GM18909 (cell line): ENCODE measurements at regions not wholly inside any gene's neighbourhood (a gene's known extent, or its start where the extent isn't known, plus 50 kb on each side); places are given as distances from the start of the nearest gene placed in this dataset.

Source experiments
- ATAC-seq: cut with Tn5 transposase; IDR thresholded peaks from one replicate; pipeline ENCODE4 v1.9.1; 2021; ENCODE audit warnings: mild to moderate bottlenecking; ENCODE audit not compliant: unreplicated experiment, poor library complexity

DNA sequence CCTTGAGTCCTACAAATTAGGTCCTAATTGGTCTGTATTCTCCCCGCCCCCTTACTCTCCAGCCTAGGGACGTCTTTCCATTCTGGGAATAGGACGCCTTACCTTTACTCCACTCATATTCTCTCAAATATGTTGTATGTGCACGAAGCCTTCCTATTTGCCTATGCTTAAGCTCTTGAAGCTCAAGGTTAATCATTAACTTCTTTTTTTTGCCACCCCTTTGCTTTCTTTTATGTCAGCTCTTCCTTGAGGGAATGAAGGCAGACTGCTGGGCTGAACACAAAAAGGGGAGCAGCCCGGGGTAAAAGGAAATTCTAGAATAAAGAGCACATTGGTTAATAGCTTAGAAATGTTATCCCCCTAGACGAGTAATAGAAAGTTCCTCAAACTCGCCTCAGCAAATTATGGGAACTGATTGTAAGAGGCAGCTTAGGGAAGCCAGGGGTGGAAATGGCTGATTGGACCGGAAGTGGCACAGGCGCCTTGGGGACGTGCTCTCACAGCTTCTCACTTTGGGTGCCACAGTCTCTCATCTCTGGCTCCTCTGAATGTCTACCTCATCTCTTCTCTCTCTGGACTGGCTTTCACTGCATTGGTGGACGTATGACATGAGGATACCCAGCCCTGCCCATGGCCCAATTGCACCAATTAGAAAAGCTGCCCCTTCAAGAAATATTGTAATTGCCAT, 122.3 kb upstream of the IL12B start:
- ATAC-seq: no peak

DNA sequence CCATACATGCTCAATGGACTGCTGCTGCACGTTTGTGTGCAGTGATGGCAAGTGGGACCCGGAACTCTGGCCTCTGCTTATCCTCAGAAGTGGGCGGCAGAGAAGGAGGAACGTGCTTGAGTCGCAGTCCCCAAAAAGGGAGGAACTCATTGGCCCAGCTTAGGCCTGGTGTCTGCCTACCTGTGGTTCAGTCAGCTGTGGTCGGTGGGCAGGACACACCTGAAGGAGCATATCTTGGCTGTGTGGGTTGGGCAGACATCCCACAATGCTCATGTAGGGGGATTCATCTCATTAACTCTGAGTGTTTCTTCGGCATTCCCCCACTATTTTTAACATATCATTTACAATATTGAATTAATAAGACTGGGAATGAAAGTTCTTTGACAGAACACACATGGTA, 122.9 kb upstream of the IL12B start:
- no peak for ATAC-seq

DNA sequence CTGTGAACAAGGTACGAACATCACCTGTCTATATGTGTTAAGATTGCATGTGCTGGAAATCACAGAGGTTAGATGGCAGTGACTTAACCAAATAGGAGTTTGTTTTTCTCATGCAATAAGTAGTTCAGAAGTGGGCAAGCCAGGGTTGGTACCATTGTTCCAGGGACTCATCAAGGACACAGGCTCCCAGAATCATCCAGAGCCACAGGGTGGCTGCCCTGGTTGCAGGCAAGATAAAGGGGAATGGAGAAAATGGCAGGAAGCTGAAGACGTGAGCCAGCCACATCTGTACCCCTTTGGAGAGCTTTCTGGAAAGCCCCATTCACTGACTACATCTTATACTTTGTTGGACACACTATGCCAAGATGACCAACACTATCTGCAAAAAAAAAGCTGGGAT, 126.0 kb upstream of the IL12B start:
- ATAC-seq: peak; percentile 11

DNA sequence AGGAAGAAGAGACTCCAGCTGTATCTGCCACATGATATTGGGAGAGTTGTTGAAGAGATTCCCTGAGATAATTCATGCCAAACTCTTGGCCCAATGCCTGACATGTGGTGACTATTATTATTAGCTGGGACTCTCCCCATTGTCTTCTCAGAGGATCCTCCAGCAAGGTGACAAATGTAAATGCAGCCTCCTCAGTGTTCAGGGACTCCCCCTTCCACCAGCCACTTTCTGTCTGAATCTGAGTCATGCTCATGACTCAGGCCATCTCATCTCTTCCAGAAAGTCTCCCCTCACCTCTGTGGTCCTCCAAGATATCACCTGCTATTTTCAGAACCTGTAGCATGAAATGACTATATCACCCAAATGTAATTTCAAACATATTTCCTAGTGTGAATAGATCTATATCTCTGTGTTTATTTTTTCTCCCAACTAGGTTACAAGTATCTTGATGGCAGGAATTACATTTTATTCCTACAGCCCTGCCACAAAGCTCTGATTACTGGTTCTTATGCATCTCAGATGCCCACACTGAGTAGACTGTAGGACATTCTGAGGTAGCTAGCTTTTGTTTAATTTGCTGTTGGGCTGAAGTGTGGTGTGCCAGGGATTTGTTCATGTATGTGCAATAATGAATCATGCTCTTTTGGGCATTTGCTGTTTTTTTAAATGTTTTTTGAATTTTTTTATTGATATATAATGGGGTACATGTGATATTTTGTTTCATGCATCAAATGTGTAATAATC, 126.6 kb upstream of the IL12B start:
- peak; percentile 89 for ATAC-seq

GRCh38 chr5:159458217-159458711, 128.0 kb upstream of the IL12B start:
- ATAC-seq: peak; percentile 42

DNA sequence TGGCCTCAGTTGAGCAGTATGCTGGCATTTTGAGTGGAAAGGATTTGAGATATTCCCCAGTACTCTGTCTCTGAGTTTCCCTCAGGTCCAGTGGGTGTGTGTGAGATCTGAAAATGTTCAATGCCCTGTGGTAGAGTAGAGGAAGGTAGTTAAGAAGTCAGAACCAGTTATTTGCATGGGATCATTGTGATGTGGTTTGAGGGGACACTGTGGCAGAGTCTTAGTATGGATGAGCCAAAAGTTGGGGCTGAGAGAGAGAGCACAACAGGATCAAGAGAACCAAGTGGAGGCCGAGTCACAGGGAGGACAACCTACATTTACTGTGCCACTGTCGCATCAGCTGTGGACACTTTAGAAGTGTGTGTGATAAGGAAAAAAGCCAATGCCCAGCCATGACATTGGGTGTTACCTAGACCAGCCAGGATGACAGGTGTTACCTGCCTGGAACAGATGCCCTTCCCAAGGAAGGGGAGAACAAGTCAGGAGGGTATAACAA, 128.9 kb upstream of the IL12B start:
- no peak for ATAC-seq

- ATAC-seq: peak; percentile 14
These were observed 129.8 kb upstream of the IL12B start for GRCh38 chr5:159459951-159460538.

DNA sequence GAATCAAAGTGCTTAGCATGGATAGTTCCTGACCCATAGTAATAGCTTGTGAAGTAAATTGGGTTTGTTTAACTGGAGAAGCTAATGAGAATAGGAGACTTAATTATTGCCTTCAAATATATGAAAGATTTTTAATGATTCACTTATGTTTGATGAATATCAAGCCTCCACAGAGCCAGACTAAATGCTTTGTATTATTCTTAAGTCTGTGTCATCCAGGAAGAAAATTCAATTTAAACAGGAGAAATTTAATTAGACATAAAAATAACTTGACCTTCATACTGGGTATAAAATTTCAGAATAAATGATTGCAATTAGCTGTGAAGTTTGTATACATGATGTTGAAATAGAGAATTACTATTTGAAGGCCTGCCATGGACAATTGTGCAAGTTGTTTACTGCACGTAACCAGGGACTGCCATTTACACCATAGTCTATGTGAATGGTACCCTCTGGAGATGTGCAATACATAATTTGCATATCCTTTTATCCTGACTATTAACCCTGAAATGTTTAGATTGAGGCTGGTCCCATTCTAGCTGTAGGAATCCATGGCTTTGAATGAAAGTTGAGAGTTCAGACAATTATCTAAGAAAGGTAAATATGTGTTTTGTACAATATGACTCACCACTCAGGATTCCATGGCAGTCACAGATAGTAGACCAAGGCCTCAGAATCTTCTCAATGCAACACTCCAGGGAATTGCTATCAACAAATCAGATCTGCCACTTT, 133.5 kb upstream of the IL12B start:
- no peak for ATAC-seq

GRCh38 chr5:159465604-159466003, 135.3 kb upstream of the IL12B start:
- no peak for ATAC-seq

DNA sequence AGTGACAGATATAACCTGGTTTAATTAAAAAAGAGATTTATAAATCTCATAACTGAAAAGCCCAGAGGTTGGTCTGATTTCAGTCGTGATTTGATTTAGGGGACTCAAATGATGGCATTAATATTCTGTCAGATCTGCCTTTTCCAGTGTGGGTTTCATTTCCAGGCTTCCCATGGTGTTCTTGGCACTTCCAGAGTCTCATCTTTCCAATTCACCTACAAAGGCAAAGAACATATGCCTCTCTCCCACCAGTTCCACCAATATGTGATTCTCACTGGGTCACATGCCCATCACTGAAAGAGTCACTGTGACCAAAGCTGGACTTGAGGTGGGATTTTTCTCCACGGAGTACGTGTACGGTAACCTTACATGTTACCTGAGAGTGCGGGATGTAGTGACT, 137.4 kb upstream of the IL12B start:
- ATAC-seq: no peak

GRCh38 chr5:159469496-159470372, 139.4 kb upstream of the IL12B start:
- peak; percentile 94 for ATAC-seq

GRCh38 chr5:159471904-159472303, 141.6 kb upstream of the IL12B start:
- no peak for ATAC-seq

- no peak for ATAC-seq
These were observed 144.7 kb upstream of the IL12B start for GRCh38 chr5:159475026-159475425.

DNA sequence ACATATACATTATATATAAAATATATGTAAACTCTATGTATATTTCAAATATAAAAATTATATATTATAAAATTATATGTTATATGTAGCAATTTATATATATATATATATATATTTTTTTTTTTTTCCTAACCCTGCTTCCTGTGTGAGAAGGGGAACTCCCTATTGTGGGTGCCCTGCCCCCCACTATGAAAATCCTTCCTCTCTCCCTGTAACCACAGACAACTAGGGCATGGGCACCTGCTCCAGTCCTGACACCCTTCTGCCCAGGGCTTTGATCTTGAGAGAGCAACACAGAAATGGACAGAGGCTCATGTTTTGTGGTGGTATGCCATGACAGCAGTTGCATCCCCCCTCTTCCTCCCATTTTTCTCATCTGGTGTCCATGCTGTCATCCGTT, 148.7 kb upstream of the IL12B start:
- no peak for ATAC-seq

DNA sequence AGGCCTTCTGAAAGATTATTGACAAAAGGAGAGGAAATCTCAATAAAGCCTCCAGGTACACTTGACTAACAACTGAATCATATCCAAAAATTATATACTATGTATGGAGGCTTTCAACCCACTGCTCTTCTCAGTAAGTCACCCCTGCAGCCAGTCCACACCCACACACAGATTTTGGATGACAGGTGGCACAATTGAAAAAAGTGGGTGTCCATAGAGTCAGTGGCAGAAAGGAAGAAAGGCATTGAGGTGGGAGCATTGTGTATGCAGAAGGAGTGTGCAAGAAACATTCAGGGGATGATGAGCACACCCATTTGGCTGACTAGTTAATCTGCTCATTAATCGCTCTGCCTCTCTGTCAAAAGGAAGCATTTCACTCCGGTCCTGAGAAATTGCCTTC, 150.6 kb upstream of the IL12B start:
- no peak for ATAC-seq

DNA sequence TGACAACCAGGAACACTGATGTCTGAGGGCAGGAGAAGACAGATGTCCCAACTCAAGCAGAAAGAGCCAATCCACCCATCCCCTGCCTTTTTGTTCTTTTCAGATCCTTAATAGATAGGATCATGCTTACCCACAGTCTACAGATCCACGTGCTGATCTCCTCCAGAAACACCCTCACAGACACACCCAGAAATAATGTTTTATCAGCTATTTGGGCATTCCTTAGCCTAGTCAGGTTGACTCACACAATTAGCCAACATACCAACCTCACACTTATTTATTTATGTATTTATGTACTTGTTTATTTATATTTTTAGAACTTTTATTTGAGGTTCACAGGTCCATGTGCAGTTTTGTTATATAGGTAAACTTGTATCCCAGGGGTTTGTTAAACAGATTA, 151.5 kb upstream of the IL12B start:
- ATAC-seq: no peak

DNA sequence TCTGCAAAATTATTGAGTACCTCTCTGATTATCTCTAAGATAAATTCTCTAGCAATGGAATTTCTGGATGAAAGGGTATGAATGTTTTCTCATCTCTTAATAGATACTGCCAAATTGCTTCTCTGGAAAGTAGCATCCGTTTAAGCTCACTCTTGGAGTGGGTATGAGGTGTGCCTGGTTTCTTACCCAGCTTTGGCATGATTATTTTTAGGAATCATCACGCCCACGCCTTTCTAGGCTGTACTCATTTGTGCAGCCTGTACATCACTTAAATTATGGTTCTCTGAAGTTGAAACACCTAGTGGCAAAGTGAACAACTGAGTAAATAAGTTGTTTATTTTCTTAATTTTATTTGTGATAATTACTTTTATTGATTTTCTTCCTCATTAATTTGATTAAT, 156.5 kb upstream of the IL12B start:
- no peak for ATAC-seq

DNA sequence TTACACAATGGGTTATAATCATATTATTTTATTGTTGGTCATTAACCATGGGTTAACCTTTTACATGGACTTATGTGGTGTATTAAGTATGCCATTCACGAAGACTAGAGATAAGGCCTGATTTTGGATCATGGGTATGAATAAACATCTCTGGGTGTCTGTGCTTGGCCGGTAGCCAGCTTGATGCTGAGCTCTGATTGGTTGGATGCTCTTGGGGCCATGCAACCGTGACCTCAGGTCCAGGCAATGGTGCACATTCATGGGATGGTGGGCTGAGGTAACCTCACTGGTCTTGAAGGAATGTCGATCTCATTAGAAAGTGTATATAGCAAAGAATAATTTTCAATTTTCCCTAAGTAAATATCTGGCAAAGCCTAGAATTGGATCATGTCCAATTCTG, 158.2 kb upstream of the IL12B start:
- no peak for ATAC-seq

- no peak for ATAC-seq
These were observed 159.5 kb upstream of the IL12B start for GRCh38 chr5:159489779-159490178.

DNA sequence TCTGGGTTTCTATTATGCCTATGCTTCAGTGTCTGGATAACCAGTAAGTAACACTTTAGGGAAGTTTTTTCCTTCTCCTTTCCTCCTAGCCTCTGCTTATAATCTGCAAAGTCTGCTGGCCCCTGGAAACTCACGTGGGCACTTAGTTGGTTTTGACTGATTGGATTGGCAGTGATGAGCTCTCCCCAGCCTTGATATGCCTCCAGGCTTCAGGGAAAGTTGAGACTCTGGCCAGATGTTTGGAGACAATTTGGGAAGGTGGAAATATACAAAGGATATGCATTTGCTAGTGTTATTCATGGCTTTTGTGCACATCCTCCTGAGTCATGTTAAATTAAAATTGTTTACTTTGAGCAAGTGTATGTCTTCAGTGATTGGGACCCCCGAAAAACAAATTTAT, 160.2 kb upstream of the IL12B start:
- no peak for ATAC-seq
